ENCODE measurements at regions not wholly inside any gene's neighbourhood (a gene's known extent, or its start where the extent isn't known, plus 50 kb on each side); places are given as distances from the start of the nearest gene placed in this dataset.

- TF ChIP-seq CTCF (IDR thresholded peaks at IDR 0.05; ENCODE audit: borderline replicate concordance, extremely low read depth, low read length, poor library complexity, severe bottlenecking), result no peak
- TF ChIP-seq EZH2 (IDR thresholded peaks at IDR 0.05; ENCODE audit: borderline replicate concordance, low read depth, low read length, severe bottlenecking), result no peak
Observed at GRCh38 chr13:34312578-34312977, 494.6 kb downstream of the RFC3 start.

Data from DND-41 (cell line).